ENCODE measurements at regions not wholly inside any gene's neighbourhood (a gene's known extent, or its start where the extent isn't known, plus 50 kb on each side); places are given as distances from the start of the nearest gene placed in this dataset.

DNA sequence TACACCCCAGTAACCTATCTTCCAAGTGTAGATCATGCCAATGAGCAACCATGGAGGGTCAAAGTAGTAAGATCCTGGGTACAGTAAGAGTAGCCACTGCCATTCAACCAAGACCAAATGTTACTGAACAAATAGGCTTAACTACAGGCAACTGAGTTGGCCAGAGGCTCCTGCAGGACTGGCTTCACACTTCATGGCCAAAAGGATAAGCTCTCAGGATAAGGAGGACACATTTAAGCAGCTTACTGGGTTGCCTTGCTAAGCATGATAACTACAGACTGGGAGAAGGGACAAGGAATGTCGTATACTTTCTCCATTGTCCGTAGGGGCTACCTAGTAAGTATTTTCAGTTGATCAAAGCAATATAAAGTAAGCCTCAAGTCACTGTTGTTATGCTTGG, 174.7 kb downstream of the INO80D start:
- H3K9me3 Mint-ChIP-seq (ENCODE audit: low read depth), result no peaks in the 10 kb centered on the region

DNA sequence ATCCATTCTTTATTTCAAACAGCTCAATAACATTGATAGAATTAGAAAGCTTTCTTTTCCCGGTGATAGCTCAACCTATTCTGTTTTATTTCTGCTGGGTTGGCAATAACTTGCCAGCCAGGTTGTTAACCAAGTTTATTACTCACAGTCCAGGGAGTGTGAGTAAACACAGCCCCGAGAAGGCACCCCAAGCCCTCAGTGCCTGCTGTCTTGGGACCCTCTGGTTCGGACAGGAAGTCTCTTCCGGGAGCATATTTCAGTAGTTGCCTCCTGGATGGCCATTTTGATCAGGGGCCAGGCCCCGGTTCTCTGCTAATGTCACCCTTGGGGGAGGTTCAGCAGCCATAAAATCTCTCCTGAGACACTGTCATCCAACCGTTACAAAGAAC, 176.8 kb downstream of the INO80D start:
- no peaks in the 10 kb centered on the region for H3K4me1 Mint-ChIP-seq
- H3K36me3 Mint-ChIP-seq, result no peaks in the 10 kb centered on the region
- no peak for ATAC-seq
- peaks cover 18% of the 10 kb centered on the region for H3K27me3 Mint-ChIP-seq
- no peaks in the 10 kb centered on the region for H3K9me3 Mint-ChIP-seq (ENCODE audit: low read depth)
- CTCF ChIA-PET, result no interaction called here
- no peak overlapping the region for H3K27ac Mint-ChIP-seq
- H3K4me3 Mint-ChIP-seq, result no peak overlapping the region
- no peak for DNase-seq

More for the DNA sequence above, 174.7 kb downstream of the INO80D start:
- Mint-ChIP-seq H3K4me1 (no peaks in the 10 kb centered on the region), H3K27ac (no peak overlapping the region), H3K4me3 (no peak overlapping the region), H3K27me3 (peaks cover 22% of the 10 kb centered on the region), H3K36me3 (no peaks in the 10 kb centered on the region)
- no peak for DNase-seq
- no peak for ATAC-seq
- CTCF ChIA-PET, result interaction anchor here (1.5 kb wide), 1 partner anchor 15 kb away, joined by 5 read pairs; no protein-coding TSS in a partner anchor

GRCh38 chr2:205908212-205909183, 177.5 kb downstream of the INO80D start:
- Mint-ChIP-seq H3K36me3 (no peaks in the 10 kb centered on the region), H3K9me3 (ENCODE audit: low read depth) (no peaks in the 10 kb centered on the region), H3K4me1 (no peaks in the 10 kb centered on the region), H3K4me3 (no peak overlapping the region), H3K27ac (no peak overlapping the region), H3K27me3 (peaks cover 20% of the 10 kb centered on the region)
- DNase-seq (no peak), ATAC-seq (no peak)
- CTCF ChIA-PET, result no interaction called here

- H3K9me3 Mint-ChIP-seq (ENCODE audit: low read depth), result no peaks in the 10 kb centered on the region
- no peak overlapping the region for H3K27ac Mint-ChIP-seq
- no peaks in the 10 kb centered on the region for H3K36me3 Mint-ChIP-seq
- H3K27me3 Mint-ChIP-seq, result peaks cover 20% of the 10 kb centered on the region
- CTCF ChIA-PET, result no interaction called here
- no peak overlapping the region for H3K4me3 Mint-ChIP-seq
- no peaks in the 10 kb centered on the region for H3K4me1 Mint-ChIP-seq
- no peak for DNase-seq
- no peak for ATAC-seq
These were observed 179.6 kb downstream of the INO80D start for GRCh38 chr2:205906419-205906818.

DNA sequence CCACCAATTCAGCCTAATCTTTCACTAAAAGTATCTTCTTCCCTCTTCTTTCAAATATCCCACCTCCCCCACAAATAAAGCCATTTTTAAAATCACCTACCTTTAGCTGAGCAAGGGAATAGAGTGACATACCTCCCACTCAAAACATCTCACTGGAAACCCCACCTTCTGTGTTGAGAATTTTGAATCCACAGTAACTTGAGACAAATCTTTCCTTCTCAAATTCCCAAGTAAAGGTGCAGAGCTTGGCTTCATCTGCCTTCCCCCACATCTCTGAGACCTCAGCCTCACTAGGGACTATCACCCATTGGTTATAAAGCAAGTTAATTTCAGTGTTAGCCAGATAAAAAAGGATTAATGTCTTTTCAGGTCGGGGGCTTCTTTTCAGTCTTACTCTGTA, 180.4 kb downstream of the INO80D start:
- ATAC-seq, result no peak
- Mint-ChIP-seq H3K27ac (no peak overlapping the region), H3K4me1 (no peaks in the 10 kb centered on the region), H3K36me3 (no peaks in the 10 kb centered on the region), H3K9me3 (ENCODE audit: low read depth) (no peaks in the 10 kb centered on the region), H3K27me3 (peaks cover 17% of the 10 kb centered on the region), H3K4me3 (no peak overlapping the region)
- CTCF ChIA-PET, result interaction anchor here (1.3 to 2.0 kb wide), 2 partner anchors 21 to 42 kb away, joined by 4 to 7 read pairs; no protein-coding TSS in a partner anchor
- DNase-seq, result no peak

DNA sequence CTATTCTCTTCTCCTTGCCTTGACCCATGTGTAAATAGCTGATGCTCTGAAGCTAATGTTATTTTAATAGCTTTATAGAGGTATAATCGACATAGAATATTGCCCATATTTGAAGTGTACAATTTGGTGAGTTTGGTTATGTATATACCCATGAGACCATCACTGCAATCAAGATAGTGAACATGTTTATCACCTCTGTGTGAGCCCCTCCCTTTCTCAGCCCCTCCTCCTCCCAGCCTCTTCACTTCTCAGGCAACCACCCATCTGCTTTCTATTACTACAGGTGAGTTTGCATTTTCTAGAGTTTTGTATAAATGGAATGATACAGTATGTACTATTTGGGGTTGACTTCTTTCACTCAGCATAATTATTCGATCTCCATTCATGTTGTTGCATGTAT, 181.1 kb downstream of the INO80D start:
- no peak overlapping the region for H3K4me3 Mint-ChIP-seq
- CTCF ChIA-PET, result interaction anchor here (0.8 to 2.0 kb wide), 3 partner anchors 21 to 43 kb away, joined by 3 to 7 read pairs (median 4); no protein-coding TSS in a partner anchor

DNA sequence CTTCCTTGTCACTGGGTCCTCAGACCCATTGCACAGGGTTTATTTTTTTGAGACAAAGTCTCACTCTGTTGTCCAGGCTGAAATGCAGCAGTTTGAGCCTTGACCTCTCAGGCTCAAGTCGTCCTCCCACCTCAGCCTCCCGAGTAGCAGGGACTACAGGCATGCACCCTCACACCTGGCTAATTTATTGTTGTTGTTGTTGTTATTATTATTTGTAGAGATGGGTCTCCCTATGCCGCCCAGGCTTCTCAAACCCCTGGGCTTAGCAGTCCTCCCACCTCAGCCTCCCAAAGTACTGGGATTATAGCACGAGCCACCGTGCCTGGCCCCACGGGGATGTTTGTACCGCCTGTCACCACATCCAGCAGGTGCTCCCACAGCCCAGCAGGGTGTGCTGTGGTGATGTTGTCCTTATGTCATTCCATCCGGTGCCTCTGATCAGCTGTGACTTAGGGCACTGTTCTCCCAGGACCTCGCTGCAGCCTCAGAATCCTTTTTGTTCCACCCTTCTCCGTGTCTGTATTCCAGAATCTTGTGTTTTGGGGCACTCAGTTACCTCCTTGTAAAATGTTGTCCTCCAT, 182.3 kb downstream of the INO80D start:
- H3K27me3 Mint-ChIP-seq, result peaks cover 14% of the 10 kb centered on the region
- no peak for DNase-seq

More for the DNA sequence above, 181.1 kb downstream of the INO80D start:
- ATAC-seq, result no peak
- Mint-ChIP-seq H3K27ac (no peak overlapping the region), H3K9me3 (ENCODE audit: low read depth) (no peaks in the 10 kb centered on the region), H3K27me3 (peaks cover 15% of the 10 kb centered on the region), H3K4me1 (no peaks in the 10 kb centered on the region), H3K36me3 (no peaks in the 10 kb centered on the region)
- no peak for DNase-seq

GRCh38 chr2:205902900-205903237, 183.1 kb downstream of the INO80D start:
- CTCF ChIA-PET, result no interaction called here
- Mint-ChIP-seq H3K36me3 (no peaks in the 10 kb centered on the region), H3K27me3 (peaks cover 14% of the 10 kb centered on the region), H3K4me3 (no peak overlapping the region), H3K27ac (no peak overlapping the region), H3K4me1 (no peaks in the 10 kb centered on the region), H3K9me3 (ENCODE audit: low read depth) (no peaks in the 10 kb centered on the region)
- ATAC-seq (no peak), DNase-seq (no peak)

More for the DNA sequence above, 182.3 kb downstream of the INO80D start:
- no peak for ATAC-seq
- Mint-ChIP-seq H3K4me1 (no peaks in the 10 kb centered on the region), H3K36me3 (no peaks in the 10 kb centered on the region), H3K27ac (no peak overlapping the region), H3K9me3 (ENCODE audit: low read depth) (no peaks in the 10 kb centered on the region), H3K4me3 (no peak overlapping the region)
- CTCF ChIA-PET, result no interaction called here

- no peak for DNase-seq
- Mint-ChIP-seq H3K27ac (no peak overlapping the region), H3K27me3 (peaks cover 14% of the 10 kb centered on the region), H3K4me1 (no peaks in the 10 kb centered on the region), H3K36me3 (no peaks in the 10 kb centered on the region), H3K9me3 (ENCODE audit: low read depth) (no peaks in the 10 kb centered on the region), H3K4me3 (no peak overlapping the region)
- no peak for ATAC-seq
- CTCF ChIA-PET, result no interaction called here
These were observed 183.7 kb downstream of the INO80D start for GRCh38 chr2:205902041-205902899.

DNA sequence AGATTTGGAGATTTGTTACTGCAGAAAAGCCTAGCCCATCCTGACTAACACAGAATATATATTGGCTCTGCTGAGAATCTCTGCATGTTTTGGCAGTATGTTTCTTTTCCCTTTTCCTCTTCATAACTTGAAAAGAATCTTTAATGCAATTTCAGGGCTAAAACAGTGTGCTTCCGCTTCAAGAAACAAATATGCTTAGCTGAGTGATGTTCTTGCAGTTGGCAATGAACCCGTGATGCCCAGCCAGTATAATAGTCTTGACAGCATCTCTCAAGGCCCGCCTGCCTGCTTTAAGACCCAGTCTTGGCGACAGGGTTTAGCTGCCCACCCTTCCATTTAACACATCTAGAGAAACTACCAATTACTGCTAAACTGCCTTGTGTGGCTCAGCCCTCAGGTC, 184.5 kb downstream of the INO80D start:
- CTCF ChIA-PET, result no interaction called here
- peaks cover 14% of the 10 kb centered on the region for H3K27me3 Mint-ChIP-seq

GRCh38 chr2:205898744-205899143, 187.2 kb downstream of the INO80D start:
- Mint-ChIP-seq H3K36me3 (no peaks in the 10 kb centered on the region), H3K27me3 (peaks cover 6% of the 10 kb centered on the region), H3K4me3 (no peak overlapping the region), H3K9me3 (ENCODE audit: low read depth) (no peaks in the 10 kb centered on the region), H3K4me1 (no peaks in the 10 kb centered on the region), H3K27ac (no peak overlapping the region)
- ATAC-seq (no peak), DNase-seq (no peak)
- CTCF ChIA-PET, result no interaction called here

More for the DNA sequence above, 184.5 kb downstream of the INO80D start:
- Mint-ChIP-seq H3K4me1 (no peaks in the 10 kb centered on the region), H3K36me3 (no peaks in the 10 kb centered on the region), H3K9me3 (ENCODE audit: low read depth) (no peaks in the 10 kb centered on the region), H3K4me3 (no peak overlapping the region), H3K27ac (no peak overlapping the region)
- ATAC-seq (no peak), DNase-seq (no peak)

- H3K4me3 Mint-ChIP-seq, result no peak overlapping the region
- H3K27ac Mint-ChIP-seq, result no peak overlapping the region
These were observed 189.9 kb downstream of the INO80D start for GRCh38 chr2:205895981-205896655.

DNA sequence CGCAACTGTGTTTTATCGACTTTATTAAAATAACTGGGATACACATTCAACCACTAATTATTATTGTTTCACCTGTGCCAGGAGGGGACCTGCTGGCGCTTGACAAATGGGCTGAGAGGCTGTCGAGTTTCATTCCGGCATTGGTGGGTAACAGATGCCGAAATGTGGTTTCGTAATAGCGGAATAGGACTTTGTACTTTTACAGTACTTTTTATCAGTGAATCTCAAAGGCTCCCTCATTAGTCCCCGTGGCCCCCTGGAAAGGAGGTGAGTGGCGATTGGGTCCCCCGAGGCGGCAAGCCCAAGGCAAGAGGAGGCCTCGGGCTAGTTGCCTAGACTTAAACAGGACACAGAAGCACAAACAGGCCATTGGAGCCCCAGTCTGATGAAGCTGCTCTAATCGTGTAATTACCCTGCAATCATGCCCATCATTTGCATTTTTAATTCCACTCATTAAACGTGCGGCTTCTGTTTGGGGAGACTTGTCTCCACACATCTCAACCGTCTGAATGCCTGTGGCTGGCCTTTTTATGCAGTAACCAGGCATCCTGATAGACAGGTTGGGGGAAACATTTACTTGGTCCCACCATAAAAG, 193.2 kb downstream of the INO80D start:
- Mint-ChIP-seq H3K4me3 (no peak overlapping the region), H3K4me1 (no peaks in the 10 kb centered on the region), H3K36me3 (no peaks in the 10 kb centered on the region), H3K9me3 (ENCODE audit: low read depth) (no peaks in the 10 kb centered on the region), H3K27ac (no peak overlapping the region), H3K27me3 (peaks cover 5% of the 10 kb centered on the region)
- no peak for DNase-seq
- no peak for ATAC-seq
- CTCF ChIA-PET, result no interaction called here

More at GRCh38 chr2:205895981-205896655, 189.9 kb downstream of the INO80D start:
- CTCF ChIA-PET, result no interaction called here
- Mint-ChIP-seq H3K36me3 (no peaks in the 10 kb centered on the region), H3K27me3 (peaks cover 6% of the 10 kb centered on the region), H3K9me3 (ENCODE audit: low read depth) (no peaks in the 10 kb centered on the region), H3K4me1 (no peaks in the 10 kb centered on the region)
- DNase-seq (no peak), ATAC-seq (no peak)

Measured in activated CD8-positive, alpha-beta memory T cell treated with anti-CD3 and anti-CD28 coated beads, Interleukin-2, amount 10 ng/mL, durations not matched to agents 7 days and 5 days (primary cell).